ENCODE measurements at regions not wholly inside any gene's neighbourhood (a gene's known extent, or its start where the extent isn't known, plus 50 kb on each side); places are given as distances from the start of the nearest gene placed in this dataset.
"Not testable (repeated sequence)": the region's sequence is repeated elsewhere in the genome, so short reads cannot be mapped to it uniquely, and the experiment has no call there.

DNA sequence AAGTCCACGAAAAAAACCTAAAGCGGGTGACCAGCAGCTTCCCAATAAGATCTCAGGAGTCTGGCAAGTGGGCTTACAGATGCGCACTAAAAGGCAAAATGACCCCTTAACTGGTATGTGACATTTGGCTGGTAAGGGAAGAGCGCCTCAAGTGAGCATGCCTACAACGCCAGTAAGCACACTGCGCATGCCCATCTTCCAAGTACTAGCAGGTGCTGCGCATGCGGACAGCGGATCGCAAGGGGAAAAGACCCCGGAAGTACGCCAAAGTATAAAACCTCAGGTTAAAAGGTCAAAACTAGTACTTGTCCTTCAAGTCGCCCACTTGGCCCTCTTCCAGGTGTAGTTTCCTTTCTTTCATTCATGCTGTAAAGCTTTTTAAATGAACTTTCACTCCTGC, 518.5 kb upstream of the MDGA2 start:
- Histone ChIP-seq H3K4me3 (ENCODE audit: low read length) (no peak overlapping the region), H3K4me1 (ENCODE audit: insufficient read depth, low read length) (no peaks in the 10 kb centered on the region), H3K27me3 (ENCODE audit: insufficient read depth, low read length) (no peaks in the 10 kb centered on the region), H3K27ac (ENCODE audit: low read length) (no peak overlapping the region), H3K9ac (ENCODE audit: low read depth, low read length) (no peak overlapping the region), H3K9me3 (ENCODE audit: insufficient read depth, low read depth, low read length) (no peaks in the 10 kb centered on the region), H3K36me3 (ENCODE audit: insufficient read depth, low read depth, low read length) (no peaks in the 10 kb centered on the region)

DNA sequence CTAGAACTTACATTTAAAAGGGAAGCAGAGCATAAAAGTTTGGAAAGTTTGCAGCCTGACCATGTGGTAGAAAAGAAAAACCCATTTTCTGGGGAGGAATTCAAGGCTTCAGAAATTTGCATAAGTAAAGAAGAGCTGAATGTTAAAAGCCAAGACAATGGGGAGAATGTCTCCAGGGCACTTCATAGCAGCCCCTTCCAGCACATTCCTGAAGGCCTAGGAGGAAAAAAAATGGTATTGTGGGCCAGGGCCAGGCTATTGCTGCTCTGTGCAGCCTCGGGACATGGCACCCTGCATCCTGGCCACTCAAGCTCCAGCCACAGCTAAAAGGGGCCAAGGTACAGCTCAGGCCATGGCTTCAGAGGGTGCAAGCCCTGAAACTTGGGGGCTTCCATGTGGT, 474.2 kb upstream of the MDGA2 start:
- not testable (repeated sequence) for H3K27ac ChIP-seq (ENCODE audit: low read length)

DNA sequence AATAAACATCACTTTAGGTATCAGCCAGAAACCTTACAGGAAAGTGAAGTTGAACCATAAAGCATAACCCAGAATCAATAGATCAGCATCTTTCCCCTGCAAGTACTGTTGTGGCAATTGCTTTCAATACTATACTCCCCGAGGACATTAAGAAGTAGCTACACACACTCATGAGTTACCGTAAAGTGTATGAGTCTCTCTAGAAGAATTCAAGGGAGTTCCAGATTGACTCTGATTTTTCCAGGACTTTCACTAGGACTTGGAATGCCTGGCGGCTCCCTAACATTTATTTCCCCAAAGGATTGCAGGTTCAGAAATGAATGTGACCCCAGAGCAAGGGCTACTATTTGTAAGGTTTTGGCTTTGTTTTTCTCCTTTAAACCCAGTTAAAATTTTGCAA, 465.4 kb upstream of the MDGA2 start:
- no peak overlapping the region for H3K9ac ChIP-seq (ENCODE audit: low read depth, low read length)
- no peaks in the 10 kb centered on the region for H3K27me3 ChIP-seq (ENCODE audit: insufficient read depth, low read length)
- H3K9me3 ChIP-seq (ENCODE audit: insufficient read depth, low read depth, low read length), result no peaks in the 10 kb centered on the region

More for the DNA sequence above, 474.2 kb upstream of the MDGA2 start:
- H3K9ac ChIP-seq (ENCODE audit: low read depth, low read length); H3K27me3 ChIP-seq (ENCODE audit: insufficient read depth, low read length); H3K4me1 ChIP-seq (ENCODE audit: insufficient read depth, low read length); H3K4me3 ChIP-seq (ENCODE audit: low read length); H3K36me3 ChIP-seq (ENCODE audit: insufficient read depth, low read depth, low read length): not testable (repeated sequence)
- H3K9me3 ChIP-seq (ENCODE audit: insufficient read depth, low read depth, low read length), result peaks cover 14% of the 10 kb centered on the region; the same call in 1 of the 2 replicates

DNA sequence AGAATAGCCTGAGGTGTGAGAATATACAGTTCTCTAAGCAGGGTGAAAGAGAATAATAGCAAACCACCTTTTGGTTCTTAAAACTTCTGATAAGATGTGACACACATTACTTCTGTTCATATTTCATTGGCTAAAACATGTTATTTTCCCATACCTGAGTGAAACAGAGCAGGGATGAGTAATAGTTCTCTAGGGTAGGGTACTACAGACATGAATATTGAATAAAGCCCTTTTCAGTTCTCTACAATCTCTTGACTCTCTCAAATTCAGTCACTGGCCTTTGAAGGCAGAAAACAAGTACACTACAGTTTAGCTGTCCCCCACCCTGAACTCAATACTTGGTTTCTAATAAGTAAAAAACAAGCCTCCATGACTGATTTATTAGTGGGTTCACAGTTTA, 454.1 kb upstream of the MDGA2 start:
- Histone ChIP-seq H3K27me3 (ENCODE audit: insufficient read depth, low read length) (no peaks in the 10 kb centered on the region), H3K36me3 (ENCODE audit: insufficient read depth, low read depth, low read length) (no peaks in the 10 kb centered on the region)

More for the DNA sequence above, 465.4 kb upstream of the MDGA2 start:
- H3K4me3 ChIP-seq (ENCODE audit: low read length), result no peak overlapping the region
- H3K36me3 ChIP-seq (ENCODE audit: insufficient read depth, low read depth, low read length), result no peaks in the 10 kb centered on the region
- H3K4me1 ChIP-seq (ENCODE audit: insufficient read depth, low read length), result peaks cover 6% of the 10 kb centered on the region; the same call in 1 of the 2 replicates
- H3K27ac ChIP-seq (ENCODE audit: low read length), result no peak overlapping the region

DNA sequence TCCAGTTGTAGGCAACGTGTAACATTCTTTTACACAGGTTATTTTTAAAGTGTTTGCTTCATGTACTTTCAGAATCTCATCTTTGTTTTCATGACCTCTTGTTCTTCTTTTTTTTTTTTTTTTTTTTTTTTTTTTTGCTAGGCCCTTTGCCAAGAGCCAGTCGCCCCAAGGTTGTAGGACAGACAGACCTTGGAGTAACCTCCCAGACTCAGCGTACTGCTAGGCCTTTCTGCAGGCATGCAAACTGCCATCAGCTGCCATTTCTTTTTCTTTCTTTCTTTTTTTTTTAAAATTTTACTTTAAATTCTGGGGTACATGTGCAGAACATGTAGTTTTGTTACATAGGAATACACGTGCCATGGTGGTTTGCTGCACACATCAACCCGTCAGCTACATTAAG, 452.3 kb upstream of the MDGA2 start:
- Histone ChIP-seq H3K27me3 (ENCODE audit: insufficient read depth, low read length) (no peaks in the 10 kb centered on the region), H3K9me3 (ENCODE audit: insufficient read depth, low read depth, low read length) (no peaks in the 10 kb centered on the region), H3K4me1 (ENCODE audit: insufficient read depth, low read length) (no peaks in the 10 kb centered on the region; the same call in 1 of the 2 replicates), H3K4me3 (ENCODE audit: low read length) (no peak overlapping the region), H3K36me3 (ENCODE audit: insufficient read depth, low read depth, low read length) (no peaks in the 10 kb centered on the region), H3K27ac (ENCODE audit: low read length) (no peak overlapping the region), H3K9ac (ENCODE audit: low read depth, low read length) (no peak overlapping the region)

More for the DNA sequence above, 454.1 kb upstream of the MDGA2 start:
- Histone ChIP-seq H3K4me1 (ENCODE audit: insufficient read depth, low read length) (no peaks in the 10 kb centered on the region; the same call in 1 of the 2 replicates), H3K4me3 (ENCODE audit: low read length) (no peak overlapping the region), H3K27ac (ENCODE audit: low read length) (no peak overlapping the region), H3K9ac (ENCODE audit: low read depth, low read length) (no peak overlapping the region), H3K9me3 (ENCODE audit: insufficient read depth, low read depth, low read length) (no peaks in the 10 kb centered on the region)

DNA sequence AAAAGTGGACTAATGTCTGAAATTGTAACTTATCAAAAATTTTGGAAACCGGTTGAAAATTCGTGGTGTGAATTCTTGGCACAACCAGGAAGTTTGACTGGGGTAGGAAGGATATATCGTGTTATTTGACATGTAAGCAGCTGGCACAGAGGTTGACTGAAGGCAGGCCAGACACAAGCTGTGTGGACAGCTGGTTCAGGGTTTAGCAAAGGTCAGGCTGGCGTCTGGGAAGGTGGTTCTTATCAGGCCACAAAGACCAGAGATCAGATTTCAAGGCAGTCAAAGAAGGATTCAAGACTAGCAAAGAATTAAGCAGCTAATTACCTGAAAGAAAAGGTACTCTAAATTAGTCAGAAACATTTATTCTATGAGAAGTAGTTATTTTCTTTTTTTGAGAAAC, 450.2 kb upstream of the MDGA2 start:
- no peaks in the 10 kb centered on the region for H3K36me3 ChIP-seq (ENCODE audit: insufficient read depth, low read depth, low read length)
- no peak overlapping the region for H3K9ac ChIP-seq (ENCODE audit: low read depth, low read length)
- H3K4me3 ChIP-seq (ENCODE audit: low read length), result no peak overlapping the region
- H3K27me3 ChIP-seq (ENCODE audit: insufficient read depth, low read length), result no peaks in the 10 kb centered on the region
- H3K4me1 ChIP-seq (ENCODE audit: insufficient read depth, low read length), result no peaks in the 10 kb centered on the region; the same call in 1 of the 2 replicates
- H3K27ac ChIP-seq (ENCODE audit: low read length), result no peak overlapping the region
- H3K9me3 ChIP-seq (ENCODE audit: insufficient read depth, low read depth, low read length), result no peaks in the 10 kb centered on the region

DNA sequence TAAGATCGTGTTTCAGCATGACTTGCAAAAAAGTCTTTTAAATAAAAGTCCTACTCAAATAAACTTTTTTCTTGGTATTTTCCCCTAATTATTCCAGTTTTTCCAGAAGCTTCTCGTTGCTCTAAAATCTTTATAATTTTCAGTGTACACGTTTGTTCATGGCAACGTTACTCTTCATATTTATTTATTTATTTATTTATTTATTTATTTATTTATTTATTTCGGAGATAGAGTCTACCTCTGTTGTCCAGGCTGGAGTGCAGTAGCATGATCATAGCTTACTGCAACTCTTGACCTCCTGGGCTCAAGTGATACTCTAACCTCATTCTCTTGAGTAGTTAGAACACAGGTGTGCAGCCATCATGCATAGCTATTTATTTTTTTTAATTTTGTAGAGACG, 438.3 kb upstream of the MDGA2 start:
- no peak overlapping the region for H3K9ac ChIP-seq (ENCODE audit: low read depth, low read length)
- no peak overlapping the region for H3K4me3 ChIP-seq (ENCODE audit: low read length)
- H3K27ac ChIP-seq (ENCODE audit: low read length), result no peak overlapping the region
- no peaks in the 10 kb centered on the region for H3K36me3 ChIP-seq (ENCODE audit: insufficient read depth, low read depth, low read length)
- no peaks in the 10 kb centered on the region for H3K27me3 ChIP-seq (ENCODE audit: insufficient read depth, low read length)
- H3K9me3 ChIP-seq (ENCODE audit: insufficient read depth, low read depth, low read length), result no peaks in the 10 kb centered on the region
- no peaks in the 10 kb centered on the region for H3K4me1 ChIP-seq (ENCODE audit: insufficient read depth, low read length)

DNA sequence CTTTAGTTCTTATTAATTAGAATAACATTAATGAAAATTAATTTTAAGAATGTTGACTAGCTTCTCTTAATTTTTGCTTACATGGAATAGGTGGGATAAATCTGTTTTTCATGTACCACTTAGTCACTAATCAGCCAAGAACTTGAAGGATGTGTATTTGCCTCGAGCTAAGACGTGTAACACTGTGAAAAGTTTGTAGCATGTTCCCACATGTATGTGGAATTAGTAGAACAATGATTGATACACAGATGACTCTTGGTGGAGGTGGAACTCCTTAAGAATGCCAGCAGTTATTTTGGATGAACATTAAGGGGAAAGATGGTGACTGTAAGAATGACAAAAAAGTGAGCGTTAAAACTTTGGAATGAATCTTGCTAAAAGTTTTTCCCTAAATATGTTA, 435.7 kb upstream of the MDGA2 start:
- H3K27ac ChIP-seq (ENCODE audit: low read length), result no peak overlapping the region

DNA sequence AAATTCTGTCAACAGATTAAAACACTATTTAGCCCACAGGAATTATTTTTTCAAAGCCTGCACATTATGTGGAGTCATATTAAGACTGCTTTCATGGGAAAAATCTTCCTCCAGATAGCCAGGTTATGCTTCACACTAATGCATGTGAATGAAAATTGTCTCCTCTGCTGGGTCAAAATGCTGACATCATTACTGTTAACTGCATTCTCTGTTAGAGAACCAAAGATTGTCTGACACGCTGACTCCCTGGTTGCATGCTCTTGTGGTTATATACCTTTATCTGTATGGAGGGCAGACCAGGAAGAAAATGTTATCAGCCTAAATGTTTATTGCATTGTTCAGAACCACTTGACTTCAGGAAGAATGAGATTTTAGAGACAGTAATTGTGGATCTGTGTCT, 432.2 kb upstream of the MDGA2 start:
- H3K9me3 ChIP-seq (ENCODE audit: insufficient read depth, low read depth, low read length), result no peaks in the 10 kb centered on the region
- H3K9ac ChIP-seq (ENCODE audit: low read depth, low read length), result no peak overlapping the region
- no peaks in the 10 kb centered on the region for H3K4me1 ChIP-seq (ENCODE audit: insufficient read depth, low read length)
- no peak overlapping the region for H3K4me3 ChIP-seq (ENCODE audit: low read length)
- no peaks in the 10 kb centered on the region for H3K27me3 ChIP-seq (ENCODE audit: insufficient read depth, low read length)
- H3K27ac ChIP-seq (ENCODE audit: low read length), result no peak overlapping the region
- no peaks in the 10 kb centered on the region for H3K36me3 ChIP-seq (ENCODE audit: insufficient read depth, low read depth, low read length)

More for the DNA sequence above, 435.7 kb upstream of the MDGA2 start:
- H3K36me3 ChIP-seq (ENCODE audit: insufficient read depth, low read depth, low read length), result no peaks in the 10 kb centered on the region
- H3K4me1 ChIP-seq (ENCODE audit: insufficient read depth, low read length), result no peaks in the 10 kb centered on the region
- H3K4me3 ChIP-seq (ENCODE audit: low read length), result no peak overlapping the region
- no peaks in the 10 kb centered on the region for H3K9me3 ChIP-seq (ENCODE audit: insufficient read depth, low read depth, low read length)
- H3K27me3 ChIP-seq (ENCODE audit: insufficient read depth, low read length), result no peaks in the 10 kb centered on the region
- H3K9ac ChIP-seq (ENCODE audit: low read depth, low read length), result no peak overlapping the region

DNA sequence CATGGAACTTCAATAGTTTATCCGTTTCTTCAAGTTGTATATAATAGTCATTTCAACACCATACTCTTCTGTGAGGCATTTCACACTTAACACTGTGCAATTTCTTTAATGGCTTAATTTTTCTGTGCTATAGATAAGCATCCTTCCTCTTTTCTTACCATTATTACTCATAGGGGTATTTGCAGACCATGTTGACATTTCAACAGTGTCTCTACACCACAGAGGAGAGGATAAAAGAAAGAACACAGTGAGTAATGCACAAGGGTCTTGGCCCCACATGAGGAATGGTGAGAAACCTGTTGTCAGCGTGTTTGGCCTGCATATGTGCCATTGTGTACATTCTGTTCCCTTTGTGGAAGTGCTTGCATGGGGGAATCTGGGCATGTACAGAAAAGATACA, 421.5 kb upstream of the MDGA2 start:
- no peak overlapping the region for H3K4me3 ChIP-seq (ENCODE audit: low read length)
- H3K36me3 ChIP-seq (ENCODE audit: insufficient read depth, low read depth, low read length), result no peaks in the 10 kb centered on the region
- H3K9me3 ChIP-seq (ENCODE audit: insufficient read depth, low read depth, low read length), result no peaks in the 10 kb centered on the region
- no peak overlapping the region for H3K27ac ChIP-seq (ENCODE audit: low read length)
- no peaks in the 10 kb centered on the region for H3K4me1 ChIP-seq (ENCODE audit: insufficient read depth, low read length)
- H3K9ac ChIP-seq (ENCODE audit: low read depth, low read length), result no peak overlapping the region
- H3K27me3 ChIP-seq (ENCODE audit: insufficient read depth, low read length), result no peaks in the 10 kb centered on the region

DNA sequence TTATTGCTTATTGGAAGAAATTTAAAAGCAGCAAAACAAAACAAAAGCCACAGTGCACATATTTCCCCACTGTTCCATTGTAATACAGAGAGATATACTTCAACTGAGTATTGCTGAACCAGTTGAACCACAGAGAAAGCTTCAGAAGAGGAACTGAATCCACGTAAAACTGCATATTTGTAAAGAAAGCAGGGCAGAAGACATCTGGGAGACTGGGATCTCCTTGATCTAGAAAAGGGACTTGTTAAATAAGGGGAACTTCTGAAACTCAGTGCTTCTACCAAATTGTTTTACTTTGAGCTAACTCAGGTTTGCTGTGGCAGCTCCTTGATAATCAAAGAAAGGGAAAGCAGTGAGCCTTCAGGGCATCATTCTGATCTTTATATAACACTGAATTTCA, 411.1 kb upstream of the MDGA2 start:
- Histone ChIP-seq H3K9me3 (ENCODE audit: insufficient read depth, low read depth, low read length) (no peaks in the 10 kb centered on the region), H3K36me3 (ENCODE audit: insufficient read depth, low read depth, low read length) (no peaks in the 10 kb centered on the region), H3K4me3 (ENCODE audit: low read length) (no peak overlapping the region), H3K27ac (ENCODE audit: low read length) (no peak overlapping the region), H3K9ac (ENCODE audit: low read depth, low read length) (no peak overlapping the region), H3K27me3 (ENCODE audit: insufficient read depth, low read length) (no peaks in the 10 kb centered on the region), H3K4me1 (ENCODE audit: insufficient read depth, low read length) (no peaks in the 10 kb centered on the region)

DNA sequence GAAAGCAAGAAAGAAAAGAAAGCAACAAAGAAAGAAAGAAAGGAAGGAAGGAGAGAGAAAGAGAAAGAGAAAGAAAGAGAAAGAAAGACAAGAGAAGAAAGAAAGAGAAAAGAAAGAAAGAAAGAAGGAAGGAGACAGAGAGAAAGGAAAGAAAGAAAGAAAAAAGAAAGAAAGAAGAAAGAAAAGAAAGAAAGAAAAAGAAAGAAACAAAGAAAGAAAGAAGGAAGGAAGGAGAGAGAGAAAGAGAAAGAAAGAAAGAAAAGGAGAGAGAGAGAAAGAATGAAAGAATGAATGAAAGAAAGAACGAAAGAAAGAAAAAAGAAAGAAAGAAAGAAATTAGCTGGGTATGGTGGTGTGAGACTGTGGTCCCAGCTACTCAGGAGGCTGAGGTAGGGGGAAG, 400.1 kb upstream of the MDGA2 start:
- Histone ChIP-seq H3K9ac (ENCODE audit: low read depth, low read length) (no peak overlapping the region), H3K4me3 (ENCODE audit: low read length) (no peak overlapping the region), H3K9me3 (ENCODE audit: insufficient read depth, low read depth, low read length) (no peaks in the 10 kb centered on the region), H3K4me1 (ENCODE audit: insufficient read depth, low read length) (peaks cover 17% of the 10 kb centered on the region; the same call in 1 of the 2 replicates), H3K27me3 (ENCODE audit: insufficient read depth, low read length) (no peaks in the 10 kb centered on the region), H3K27ac (ENCODE audit: low read length) (no peak overlapping the region), H3K36me3 (ENCODE audit: insufficient read depth, low read depth, low read length) (no peaks in the 10 kb centered on the region)

DNA sequence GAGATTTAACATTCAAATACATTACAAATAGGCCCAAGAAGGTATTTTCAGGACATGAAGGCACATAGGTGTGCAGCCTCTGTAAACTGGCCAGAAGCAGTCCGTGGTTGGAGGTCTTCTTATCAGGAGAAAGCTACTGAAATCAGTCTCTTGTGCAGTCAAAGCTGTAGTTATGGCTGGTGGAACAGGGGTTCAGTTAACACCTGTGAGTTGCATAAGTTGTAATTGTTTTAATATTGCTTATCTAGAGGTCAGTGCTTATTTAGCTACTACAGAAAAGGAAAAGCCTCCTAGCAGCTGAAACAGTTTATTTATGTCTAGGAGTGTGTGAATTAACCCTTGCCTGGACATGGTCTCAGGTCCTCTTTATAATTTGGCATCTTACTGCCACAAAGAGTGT, 377.6 kb upstream of the MDGA2 start:
- Histone ChIP-seq H3K4me1 (ENCODE audit: insufficient read depth, low read length) (peaks cover 7% of the 10 kb centered on the region; the same call in 1 of the 2 replicates), H3K4me3 (ENCODE audit: low read length) (no peak overlapping the region), H3K9ac (ENCODE audit: low read depth, low read length) (no peak overlapping the region), H3K9me3 (ENCODE audit: insufficient read depth, low read depth, low read length) (no peaks in the 10 kb centered on the region), H3K27ac (ENCODE audit: low read length) (no peak overlapping the region), H3K36me3 (ENCODE audit: insufficient read depth, low read depth, low read length) (no peaks in the 10 kb centered on the region), H3K27me3 (ENCODE audit: insufficient read depth, low read length) (no peaks in the 10 kb centered on the region)
